ENCODE measurements at regions not wholly inside any gene's neighbourhood (a gene's known extent, or its start where the extent isn't known, plus 50 kb on each side); places are given as distances from the start of the nearest gene placed in this dataset.

GRCh38 chr4:179017581-179017980, 1575.3 kb upstream of the AGA start:
- TF ChIP-seq EZH2 (IDR thresholded peaks at IDR 0.05): no peak
- no peak for TF ChIP-seq POLR2AphosphoS5 (IDR thresholded peaks at IDR 0.05; ENCODE audit: borderline replicate concordance, low read depth, low read length)
- no peak for TF ChIP-seq FOXP2 (optimal IDR thresholded peaks at IDR 0.05; ENCODE audit: control extremely low read depth, extremely low read length, insufficient read depth)
